Prostate gland (tissue), 2 donors: ENCODE measurements at regions not wholly inside any gene's neighbourhood (a gene's known extent, or its start where the extent isn't known, plus 50 kb on each side); places are given as distances from the start of the nearest gene placed in this dataset.

ENCODE experiments used
- DNase-seq: peaks from one replicate; pipeline ENCODE4 v3.0.0-alpha.2; 2019; ENCODE audit warnings: low spot score
- H3K27ac ChIP-seq, 2 donors: fragments of 200-600 bp; sonication (generic); 2 replicates each; pipeline ENCODE4 v1.5.1; 2017 to 2019
- H3K27me3 ChIP-seq: fragments of 200-600 bp; sonication (generic); replicated peaks from 2 replicates; pipeline ENCODE4 v1.5.1; 2019; ENCODE audit not compliant: insufficient read depth
- H3K36me3 ChIP-seq, 2 donors: fragments of 200-600 bp; sonication (generic); 1 replicate in 1 of 2; 2 replicates in 1 of 2; pipeline versions ENCODE4 v1.5.1 to v1.8.1; 2017 to 2019
- H3K4me1 ChIP-seq: fragments of 200-600 bp; sonication (generic); replicated peaks from 2 replicates; pipeline ENCODE4 v1.5.1; 2019
- H3K4me3 ChIP-seq, 2 donors: fragments of 200-600 bp; sonication (generic); 2 replicates each; pipeline ENCODE4 v1.5.1; 2017 to 2019
- H3K9me3 ChIP-seq: fragments of 200-600 bp; sonication (generic); 2 replicates; pipeline ENCODE4 v1.5.1; 2017
- POLR2A ChIP-seq: fragments of 450-650 bp; IDR thresholded peaks from one replicate; pipeline ENCODE4 v1.6.1; 2016; ENCODE audit warnings: antibody characterized with exemption, mild to moderate bottlenecking
- POLR2AphosphoS5 ChIP-seq: sonication (generic); formaldehyde crosslinking; IDR thresholded peaks from one replicate; pipeline ENCODE4 v1.6.1; 2017; ENCODE audit warnings: antibody characterized with exemption
- WGBS: methylation state at CpG from one replicate; pipeline ENCODE4 v1.1.5; 2018; 5-methylcytosine and 5-hydroxymethylcytosine counted together
- intact Hi-C: fragments of 100-400 bp; cut with DNase I; formaldehyde crosslinking; loops from one replicate; pipeline ENCODE4 v1.14.2; 2022
- TF ChIP-seq, protein P1 (sequence below), 4 experiments: fragments of 200-600 bp in 2 of 4; fragments of 450-650 bp in 2 of 4; sonication (generic) in 2 of 4; IDR thresholded peaks; 1 replicate in 3 of 4; 2 replicates in 1 of 4; pipeline ENCODE4 v1.5.1; 2016 to 2019; ENCODE audit warnings: antibody characterized with exemption in 4 of 4, mild to moderate bottlenecking in 2 of 4, moderate library complexity in 2 of 4

DNA sequence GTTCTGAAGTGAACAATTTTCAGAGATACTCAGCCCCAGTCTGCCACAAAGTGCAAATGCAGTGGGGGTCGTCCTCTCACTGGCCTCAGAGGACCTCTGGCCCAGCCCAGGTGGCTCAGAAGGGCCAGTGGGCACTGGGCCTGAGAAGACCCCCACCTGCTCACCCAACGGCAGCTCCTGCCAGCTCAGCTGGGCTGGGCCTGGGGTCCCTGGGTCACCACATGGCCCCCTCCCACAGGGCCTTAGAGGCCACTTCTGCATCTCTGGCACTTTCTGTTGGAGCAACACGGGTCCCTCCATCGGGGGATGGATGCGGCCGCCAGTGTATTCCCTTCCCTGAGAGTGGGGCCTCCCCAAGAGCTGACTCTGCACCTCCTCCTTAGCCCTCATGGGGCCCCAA is 262.7 kb upstream of the KCNH8 start:
- Histone ChIP-seq H3K27ac (no peak overlapping the region), H3K36me3 (no peaks in the 10 kb centered on the region), H3K4me3 (no peak overlapping the region), H3K27me3 (no peaks in the 10 kb centered on the region), H3K9me3 (no peaks in the 10 kb centered on the region), H3K4me1 (no peaks in the 10 kb centered on the region)
- intact Hi-C loops: no loop called here
- TF ChIP-seq POLR2AphosphoS5 (no peak), POLR2A (no peak)
- TF ChIP-seq, protein P1, sequence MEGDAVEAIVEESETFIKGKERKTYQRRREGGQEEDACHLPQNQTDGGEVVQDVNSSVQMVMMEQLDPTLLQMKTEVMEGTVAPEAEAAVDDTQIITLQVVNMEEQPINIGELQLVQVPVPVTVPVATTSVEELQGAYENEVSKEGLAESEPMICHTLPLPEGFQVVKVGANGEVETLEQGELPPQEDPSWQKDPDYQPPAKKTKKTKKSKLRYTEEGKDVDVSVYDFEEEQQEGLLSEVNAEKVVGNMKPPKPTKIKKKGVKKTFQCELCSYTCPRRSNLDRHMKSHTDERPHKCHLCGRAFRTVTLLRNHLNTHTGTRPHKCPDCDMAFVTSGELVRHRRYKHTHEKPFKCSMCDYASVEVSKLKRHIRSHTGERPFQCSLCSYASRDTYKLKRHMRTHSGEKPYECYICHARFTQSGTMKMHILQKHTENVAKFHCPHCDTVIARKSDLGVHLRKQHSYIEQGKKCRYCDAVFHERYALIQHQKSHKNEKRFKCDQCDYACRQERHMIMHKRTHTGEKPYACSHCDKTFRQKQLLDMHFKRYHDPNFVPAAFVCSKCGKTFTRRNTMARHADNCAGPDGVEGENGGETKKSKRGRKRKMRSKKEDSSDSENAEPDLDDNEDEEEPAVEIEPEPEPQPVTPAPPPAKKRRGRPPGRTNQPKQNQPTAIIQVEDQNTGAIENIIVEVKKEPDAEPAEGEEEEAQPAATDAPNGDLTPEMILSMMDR (IDR thresholded peaks at IDR 0.05): no peak
- 91% methylated on average over 6 of the region's 6 CpGs for WGBS
- no peak for DNase-seq

DNA sequence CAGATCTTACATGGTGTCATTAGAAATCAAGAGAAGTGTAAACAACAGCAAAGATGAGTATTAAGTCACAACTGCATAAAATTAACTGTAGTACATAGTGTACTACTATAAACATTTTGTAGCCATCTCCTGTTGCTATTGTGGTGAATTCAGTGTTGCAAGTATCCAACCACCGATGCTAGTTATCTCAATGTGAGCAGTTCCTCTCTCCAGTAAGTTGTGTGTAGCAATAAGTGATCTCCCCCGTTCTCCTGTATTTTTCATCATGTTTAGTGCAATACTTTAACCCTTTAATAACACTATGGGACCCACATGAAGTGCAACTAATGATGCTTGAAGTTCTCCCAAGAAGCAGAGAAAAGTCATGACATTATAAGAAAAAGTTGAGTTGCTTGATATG is 264.7 kb upstream of the KCNH8 start:
- DNase-seq: no peak
- Histone ChIP-seq H3K9me3 (no peaks in the 10 kb centered on the region), H3K27ac (no peak overlapping the region), H3K4me3 (no peak overlapping the region), H3K4me1 (no peaks in the 10 kb centered on the region), H3K27me3 (no peaks in the 10 kb centered on the region), H3K36me3 (no peaks in the 10 kb centered on the region)
- WGBS: 45% methylated on average over 2 of the region's 2 CpGs
- TF ChIP-seq POLR2AphosphoS5 (no peak), POLR2A (no peak)
- TF ChIP-seq, protein P1 (IDR thresholded peaks at IDR 0.05): no peak
- intact Hi-C loops: no loop called here

DNA sequence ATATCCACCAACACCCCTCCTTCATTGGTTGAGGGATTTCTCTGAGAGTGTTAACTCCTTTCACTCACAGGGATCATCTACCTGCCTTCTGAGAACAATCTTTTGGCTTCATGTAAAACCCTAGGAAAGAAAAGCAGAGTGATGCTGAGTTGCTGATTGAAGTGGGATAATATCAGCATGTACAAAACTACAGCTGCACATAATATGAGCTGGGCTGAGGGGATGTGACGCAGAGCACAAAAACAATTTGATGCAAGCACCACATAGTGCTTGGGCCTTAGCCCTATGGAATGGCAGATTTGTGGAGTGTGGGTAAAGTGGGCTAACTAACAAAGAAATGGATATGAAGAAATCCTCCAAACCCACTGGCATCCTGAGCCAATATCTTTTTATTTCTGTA is 267.6 kb upstream of the KCNH8 start:
- Histone ChIP-seq H3K27me3 (no peaks in the 10 kb centered on the region), H3K9me3 (no peaks in the 10 kb centered on the region), H3K27ac (no peak overlapping the region), H3K4me1 (no peaks in the 10 kb centered on the region), H3K4me3 (no peak overlapping the region), H3K36me3 (no peaks in the 10 kb centered on the region)
- no peak for DNase-seq
- intact Hi-C loops: no loop called here
- WGBS: 100% methylated on average over 1 of the region's 1 CpG
- TF ChIP-seq, protein P1 (IDR thresholded peaks at IDR 0.05): no peak
- TF ChIP-seq POLR2AphosphoS5: no peak

DNA sequence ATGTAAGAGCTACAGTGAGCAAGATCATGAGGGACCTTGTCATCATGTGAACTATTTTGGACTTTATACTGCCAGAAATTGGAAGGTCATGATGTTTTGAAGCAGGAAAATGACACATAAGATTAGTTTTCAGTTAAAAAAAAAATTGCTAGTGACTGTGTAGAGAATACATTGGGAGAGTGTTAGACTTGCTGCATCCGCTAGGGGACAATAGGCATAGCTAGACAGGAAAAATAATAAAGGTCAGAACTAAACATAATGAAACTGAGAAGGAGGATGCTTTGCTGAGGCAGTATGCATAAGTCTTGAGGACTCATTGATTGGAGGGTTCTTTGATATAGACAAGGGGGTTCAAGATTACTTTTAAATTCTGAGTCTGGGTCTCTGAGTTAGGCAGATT is 275.8 kb upstream of the KCNH8 start:
- H3K27me3 ChIP-seq: no peaks in the 10 kb centered on the region
- H3K4me3 ChIP-seq: no peak overlapping the region
- 100% methylated on average over 1 of the region's 1 CpG for WGBS
- no peaks in the 10 kb centered on the region for H3K4me1 ChIP-seq
- no peaks in the 10 kb centered on the region for H3K9me3 ChIP-seq
- DNase-seq: no peak
- intact Hi-C loops: no loop called here
- no peak overlapping the region for H3K27ac ChIP-seq
- no peaks in the 10 kb centered on the region for H3K36me3 ChIP-seq
- TF ChIP-seq, protein P1 (IDR thresholded peaks at IDR 0.05): no peak
- TF ChIP-seq POLR2AphosphoS5 (no peak), POLR2A (no peak)

DNA sequence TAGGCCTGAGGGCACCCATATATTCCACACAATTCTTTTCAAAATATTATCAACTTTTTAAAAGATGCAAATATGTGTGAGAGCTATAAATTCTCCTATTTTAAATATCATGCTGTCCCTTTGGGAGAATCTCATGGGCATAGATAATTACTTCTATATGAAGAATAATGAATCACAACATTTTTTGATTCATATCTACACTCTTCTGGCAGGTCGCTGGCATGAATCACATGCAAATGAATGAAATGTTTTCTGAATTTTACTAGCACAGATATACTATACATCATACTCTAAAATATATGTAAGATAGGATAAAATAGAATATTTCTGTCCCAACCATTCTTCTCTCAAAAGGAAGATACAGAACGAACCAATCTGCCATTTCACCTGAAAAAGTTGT is 277.7 kb upstream of the KCNH8 start:
- H3K36me3 ChIP-seq: no peaks in the 10 kb centered on the region
- 64% methylated on average over 2 of the region's 2 CpGs for WGBS
- no peaks in the 10 kb centered on the region for H3K9me3 ChIP-seq
- H3K27me3 ChIP-seq: no peaks in the 10 kb centered on the region
- no peaks in the 10 kb centered on the region for H3K4me1 ChIP-seq
- intact Hi-C loops: no loop called here
- TF ChIP-seq POLR2AphosphoS5 (no peak), POLR2A (no peak)
- TF ChIP-seq, protein P1 (IDR thresholded peaks at IDR 0.05): no peak
- DNase-seq: no peak
- H3K4me3 ChIP-seq: no peak overlapping the region
- no peak overlapping the region for H3K27ac ChIP-seq
